GM20000 (cell line): ENCODE measurements at regions not wholly inside any gene's neighbourhood (a gene's known extent, or its start where the extent isn't known, plus 50 kb on each side); places are given as distances from the start of the nearest gene placed in this dataset.

Experiments used
- DNase-seq: peaks from one replicate; pipeline ENCODE4 v3.0.0; 2012; ENCODE audit warnings: low spot score
- CTCF ChIP-seq: IDR thresholded peaks from 2 replicates; pipeline ENCODE4 v1.5.1; 2012; ENCODE audit warnings: mild to moderate bottlenecking, control low read depth; ENCODE audit errors: extremely low read depth, missing control alignments

DNA sequence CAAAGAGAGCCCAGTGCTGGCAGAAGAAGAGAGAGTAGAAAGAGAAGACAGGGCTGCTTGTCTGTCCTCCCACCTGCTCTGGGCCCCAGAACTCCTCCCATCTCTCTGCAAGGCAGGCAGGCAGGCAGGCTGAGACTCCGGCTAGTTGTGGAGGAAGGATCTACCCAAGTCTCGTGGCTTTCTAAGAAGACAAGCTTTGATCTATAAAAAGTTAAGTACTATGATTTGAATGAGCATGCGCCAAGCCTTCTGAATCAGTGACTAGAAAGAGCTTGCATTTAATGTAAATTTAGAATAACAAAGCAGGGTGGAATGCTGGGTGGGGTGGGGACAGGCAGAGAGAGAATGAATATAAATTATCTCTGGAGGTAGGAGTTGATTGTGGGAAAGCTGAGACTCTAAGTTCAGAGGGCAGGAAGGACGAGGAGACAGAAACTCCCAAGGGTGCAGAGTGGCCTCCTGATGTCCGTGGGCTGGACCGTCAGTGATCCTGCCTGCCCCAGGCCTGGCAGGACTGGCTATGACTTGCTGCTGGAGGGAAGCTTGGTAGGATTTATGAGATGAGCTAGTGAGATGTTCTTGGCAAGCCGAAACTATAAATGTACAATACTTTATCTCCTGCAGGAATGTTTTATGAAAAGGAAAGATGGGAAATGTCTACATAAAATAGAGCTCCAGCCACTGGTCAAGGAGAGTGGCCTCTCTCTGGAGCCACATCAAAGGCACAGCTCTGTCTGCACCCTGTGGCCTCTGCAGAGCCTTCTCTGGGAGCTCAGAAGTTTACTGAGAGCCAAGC, 447.5 kb downstream of the TNS1 start:
- no peak for TF ChIP-seq CTCF
- DNase-seq, result no peak

DNA sequence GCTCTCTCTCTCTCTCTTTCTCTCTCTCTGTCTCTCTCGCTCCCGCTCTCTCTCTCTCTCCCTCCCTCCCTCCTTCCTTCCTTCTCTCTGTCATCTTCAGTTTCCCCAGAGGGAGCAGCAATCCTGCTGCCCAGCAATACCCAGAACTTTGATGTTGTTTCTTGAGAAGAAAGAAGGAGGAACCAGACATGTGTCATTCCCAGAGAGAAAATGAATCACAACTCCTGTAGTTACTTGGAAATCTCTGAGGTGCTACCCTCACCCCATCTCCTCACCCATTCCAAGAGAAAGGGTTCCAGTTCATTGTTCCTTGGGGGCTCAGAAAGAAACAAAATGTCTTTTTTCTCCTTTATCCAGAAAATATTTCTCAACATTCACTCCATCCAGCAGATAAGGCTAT, 449.1 kb downstream of the TNS1 start:
- no peak for TF ChIP-seq CTCF

GRCh38 chr2:217553202-217553601, 449.6 kb downstream of the TNS1 start:
- no peak for DNase-seq
- TF ChIP-seq CTCF, result no peak

More for the DNA sequence above, 449.1 kb downstream of the TNS1 start:
- no peak for DNase-seq

- DNase-seq, result no peak
- TF ChIP-seq CTCF, result no peak
Measured at GRCh38 chr2:217552081-217552480, 450.7 kb downstream of the TNS1 start.

DNA sequence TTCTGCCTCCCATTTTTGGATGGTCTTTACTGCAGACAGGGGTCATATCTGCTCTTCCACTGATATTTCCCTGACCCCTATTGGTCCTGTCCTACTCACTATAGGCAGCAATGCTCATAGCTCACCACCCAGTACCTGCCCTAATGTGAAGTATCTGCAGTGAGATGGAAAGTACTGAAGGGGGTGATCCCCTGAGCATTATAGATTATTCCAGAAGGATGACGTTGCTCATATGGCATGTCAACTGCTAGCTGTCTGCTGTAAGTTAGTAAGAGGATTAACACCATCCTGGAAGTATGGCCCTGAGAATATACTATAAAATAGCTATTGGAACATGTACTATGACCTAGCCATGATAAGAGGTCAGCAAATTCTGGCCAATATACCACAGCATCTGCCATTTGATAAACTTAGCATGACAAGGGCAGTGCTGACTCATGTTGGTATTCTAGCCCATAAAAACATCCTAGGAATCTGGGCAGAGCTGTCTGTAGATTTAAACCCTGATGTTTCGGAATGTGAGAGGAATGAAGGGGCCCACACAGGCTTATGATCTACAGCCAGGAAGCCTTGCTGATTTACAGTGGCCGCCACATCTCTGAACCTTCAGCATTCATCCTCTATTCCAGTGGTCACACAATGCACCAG, 451.4 kb downstream of the TNS1 start:
- TF ChIP-seq CTCF, result no peak
- DNase-seq, result no peak

DNA sequence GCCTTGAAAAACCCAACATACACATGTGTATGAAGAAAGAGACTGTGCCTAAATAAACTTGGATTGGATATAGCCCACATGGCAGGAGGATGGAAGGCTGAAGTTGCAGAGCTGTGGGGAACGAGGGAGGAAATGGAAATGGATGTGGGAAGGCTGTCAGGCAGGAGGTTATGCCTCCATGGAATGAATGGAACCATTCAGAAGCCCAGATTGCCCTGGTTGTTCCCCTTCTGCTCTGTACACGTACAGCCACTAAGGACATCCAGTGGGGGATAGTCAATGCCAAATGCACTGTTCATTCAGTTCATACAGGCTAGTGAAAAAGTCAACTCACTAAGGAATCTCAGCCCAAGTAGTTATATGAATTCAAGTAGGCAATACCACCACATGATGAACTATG, 463.7 kb downstream of the TNS1 start:
- DNase-seq, result no peak
- no peak for TF ChIP-seq CTCF

DNA sequence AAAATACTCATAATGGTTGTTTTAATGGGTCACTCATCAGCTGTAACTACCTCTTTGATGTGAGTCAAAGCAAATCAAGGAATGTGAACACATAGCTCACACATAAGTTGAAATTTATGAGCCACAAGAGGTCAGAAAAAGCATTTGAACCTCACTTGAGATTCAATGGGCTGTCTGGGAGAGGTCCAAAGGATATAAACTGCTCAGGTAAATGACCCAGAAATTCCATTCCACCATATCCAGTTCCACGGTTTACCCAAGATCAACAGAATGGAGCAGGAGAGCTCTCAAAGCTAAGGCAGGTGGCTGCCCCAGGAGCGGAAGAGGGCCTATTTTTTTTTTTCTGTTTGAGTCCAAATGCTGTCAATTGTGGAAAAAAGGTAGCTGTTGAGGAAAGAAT, 464.1 kb downstream of the TNS1 start:
- TF ChIP-seq CTCF, result no peak
- DNase-seq, result no peak
